Adrenal gland (tissue), 5 donors: ENCODE measurements at regions not wholly inside any gene's neighbourhood (a gene's known extent, or its start where the extent isn't known, plus 50 kb on each side); places are given as distances from the start of the nearest gene placed in this dataset.

Experiments
- CTCF ChIP-seq, 6 experiments: fragments of 450-650 bp in 4 of 6; fragments of 200-600 bp in 2 of 6; sonication (generic) in 1 of 6; IDR thresholded peaks; 1 replicate in 5 of 6; 2 replicates in 1 of 6; pipeline versions ENCODE4 v1.5.1 to v1.8.0; 2016 to 2021; ENCODE audit warnings: antibody characterized with exemption in 6 of 6, mild to moderate bottlenecking in 2 of 6, moderate library complexity in 1 of 6
- POLR2A ChIP-seq, 2 donors: fragments of 450-650 bp; IDR thresholded peaks; one replicate each; pipeline ENCODE4 v1.6.1; 2017; ENCODE audit warnings: antibody characterized with exemption in 2 of 2, mild to moderate bottlenecking in 2 of 2, moderate library complexity in 1 of 2
- donor health status: DM: no; HTN: no; CAD: no.

GRCh38 chr16:25633549-25633948 is 58.2 kb upstream of the HS3ST4 start:
- no peak for TF ChIP-seq CTCF (IDR thresholded peaks at IDR 0.05)
- TF ChIP-seq POLR2A (IDR thresholded peaks at IDR 0.05), result no peak
